Tibial artery (tissue), 4 donors: ENCODE measurements at regions not wholly inside any gene's neighbourhood (a gene's known extent, or its start where the extent isn't known, plus 50 kb on each side); places are given as distances from the start of the nearest gene placed in this dataset.

Experiments used
- DNase-seq, 2 donors: peaks; one replicate each; pipeline ENCODE4 v3.0.0-alpha.2; 2019
- H3K27ac ChIP-seq, 2 donors: fragments of 200-600 bp; sonication (generic) in 1 of 2; 1 replicate in 1 of 2; 2 replicates in 1 of 2; pipeline ENCODE4 v1.5.1; 2018 to 2019; ENCODE audit warnings: mild to moderate bottlenecking in 1 of 2
- H3K27me3 ChIP-seq, 2 donors: fragments of 200-600 bp; sonication (generic) in 1 of 2; one replicate each; pipeline versions ENCODE4 v1.5.1 to v1.6.0; 2016 to 2019
- H3K36me3 ChIP-seq, 3 donors: fragments of 200-600 bp; sonication (generic) in 2 of 3; one replicate each; pipeline ENCODE4 v1.5.1; 2016 to 2019; ENCODE audit warnings: mild to moderate bottlenecking in 2 of 3
- H3K4me1 ChIP-seq, 4 donors: fragments of 200-600 bp; sonication (generic) in 2 of 4; 1 replicate in 3 of 4; 2 replicates in 1 of 4; pipeline ENCODE4 v1.5.1; 2016 to 2019
- H3K4me3 ChIP-seq, 2 donors: fragments of 200-600 bp; sonication (generic) in 1 of 2; 1 replicate in 1 of 2; 2 replicates in 1 of 2; pipeline ENCODE4 v1.5.1; 2018 to 2019; ENCODE audit warnings: mild to moderate bottlenecking in 2 of 2
- H3K9me3 ChIP-seq, 3 donors: fragments of 200-600 bp; sonication (generic) in 1 of 3; one replicate each; pipeline ENCODE4 v1.5.1; 2016 to 2019
- CTCF ChIP-seq, 2 experiments: fragments of 200-600 bp in 1 of 2; fragments of 450-650 bp in 1 of 2; IDR thresholded peaks; one replicate each; pipeline ENCODE4 v1.5.1; 2017 to 2019; ENCODE audit warnings: antibody characterized with exemption in 2 of 2, mild to moderate bottlenecking in 1 of 2, moderate library complexity in 1 of 2
- intact Hi-C: fragments of 100-400 bp; cut with DNase I; formaldehyde crosslinking; loops from one replicate; pipeline ENCODE4 v1.15.0; 2023; ENCODE audit warnings: low total_unique reads

GRCh38 chr13:88154001-88154400, 482.8 kb downstream of the SLITRK5 start:
- Histone ChIP-seq H3K4me3 (no peak overlapping the region), H3K4me1 (no peaks in the 10 kb centered on the region), H3K36me3 (no peaks in the 10 kb centered on the region), H3K9me3 (no peaks in the 10 kb centered on the region), H3K27me3 (no peaks in the 10 kb centered on the region), H3K27ac (no peak overlapping the region)
- no peak for DNase-seq
- intact Hi-C loops: no loop called here
- TF ChIP-seq CTCF (IDR thresholded peaks at IDR 0.05): no peak

DNA sequence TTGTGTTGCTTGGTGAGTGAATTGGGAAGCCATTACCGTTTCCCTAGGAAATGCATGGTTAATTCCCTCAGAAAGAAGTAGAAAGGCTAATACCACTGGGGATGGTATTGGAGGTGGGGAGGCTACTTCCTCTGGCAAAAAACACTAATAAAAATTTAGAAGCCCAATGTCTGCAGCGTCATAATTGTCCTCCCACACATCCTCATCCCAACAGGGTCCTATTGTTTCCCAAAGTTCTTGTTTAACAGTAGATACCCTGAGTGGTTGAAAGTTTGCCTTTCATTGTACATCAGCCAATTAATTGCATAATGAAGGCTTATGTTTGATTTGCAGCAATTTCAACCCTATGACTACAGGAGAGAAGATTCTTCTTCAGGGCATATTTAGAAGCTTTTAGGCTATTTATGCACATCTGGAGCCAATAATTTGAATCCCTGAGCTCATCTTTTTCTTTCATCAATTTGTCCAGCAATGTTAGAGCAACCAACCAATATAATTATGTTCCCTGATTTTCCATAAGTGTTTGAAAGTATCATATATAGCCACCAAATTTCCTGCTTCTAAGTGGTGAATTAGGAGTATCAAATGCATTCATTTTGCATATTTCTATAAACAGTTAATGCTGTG, 491.0 kb downstream of the SLITRK5 start:
- no peaks in the 10 kb centered on the region for H3K4me1 ChIP-seq
- no peak overlapping the region for H3K27ac ChIP-seq
- no peak overlapping the region for H3K4me3 ChIP-seq
- DNase-seq: no peak
- no peaks in the 10 kb centered on the region for H3K36me3 ChIP-seq
- H3K9me3 ChIP-seq: no peaks in the 10 kb centered on the region
- no peaks in the 10 kb centered on the region for H3K27me3 ChIP-seq
- intact Hi-C loops: no loop called here
- TF ChIP-seq CTCF (IDR thresholded peaks at IDR 0.05): no peak

GRCh38 chr13:88176231-88176630, 505.1 kb downstream of the SLITRK5 start:
- TF ChIP-seq CTCF (IDR thresholded peaks at IDR 0.05): no peak
- H3K27me3 ChIP-seq: no peaks in the 10 kb centered on the region
- intact Hi-C loops: no loop called here
- H3K4me1 ChIP-seq: no peaks in the 10 kb centered on the region
- no peaks in the 10 kb centered on the region for H3K36me3 ChIP-seq
- H3K4me3 ChIP-seq: no peak overlapping the region
- no peak for DNase-seq
- H3K27ac ChIP-seq: no peak overlapping the region
- no peaks in the 10 kb centered on the region for H3K9me3 ChIP-seq

GRCh38 chr13:88183440-88183839, 512.3 kb downstream of the SLITRK5 start:
- intact Hi-C loops: no loop called here
- no peak for TF ChIP-seq CTCF (IDR thresholded peaks at IDR 0.05)
- Histone ChIP-seq H3K27me3 (no peaks in the 10 kb centered on the region), H3K4me1 (no peaks in the 10 kb centered on the region), H3K9me3 (no peaks in the 10 kb centered on the region), H3K4me3 (no peak overlapping the region), H3K36me3 (no peaks in the 10 kb centered on the region), H3K27ac (no peak overlapping the region)
- DNase-seq: no peak

DNA sequence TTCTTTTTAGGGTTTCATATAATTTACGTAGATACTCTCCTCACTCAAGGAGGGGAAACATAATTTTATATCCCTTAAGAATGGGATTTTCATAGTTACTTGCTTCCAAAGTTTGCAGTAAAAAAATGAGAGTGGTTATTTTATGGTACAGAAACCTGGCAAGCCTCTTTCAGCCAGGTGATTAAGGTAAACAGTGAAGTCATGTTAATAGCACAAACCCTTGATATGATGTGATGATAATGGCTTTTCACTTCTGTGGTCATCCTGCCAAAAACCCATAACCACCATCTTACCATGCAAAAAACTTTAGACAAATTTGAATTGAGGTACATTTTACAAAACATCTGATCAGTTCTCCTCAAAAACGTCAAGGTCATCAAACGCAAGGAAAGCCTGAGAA, 517.8 kb downstream of the SLITRK5 start:
- Histone ChIP-seq H3K27me3 (no peaks in the 10 kb centered on the region), H3K27ac (no peak overlapping the region), H3K9me3 (no peaks in the 10 kb centered on the region), H3K4me3 (no peak overlapping the region), H3K4me1 (no peaks in the 10 kb centered on the region), H3K36me3 (no peaks in the 10 kb centered on the region)
- DNase-seq: no peak
- no peak for TF ChIP-seq CTCF (IDR thresholded peaks at IDR 0.05)
- intact Hi-C loops: no loop called here

- H3K9me3 ChIP-seq: no peaks in the 10 kb centered on the region
- H3K4me1 ChIP-seq: no peaks in the 10 kb centered on the region
- no peak overlapping the region for H3K27ac ChIP-seq
- no peak for DNase-seq
- no peaks in the 10 kb centered on the region for H3K27me3 ChIP-seq
- H3K36me3 ChIP-seq: no peaks in the 10 kb centered on the region
- no peak for TF ChIP-seq CTCF (IDR thresholded peaks at IDR 0.05)
- no peak overlapping the region for H3K4me3 ChIP-seq
- intact Hi-C loops: no loop called here
Measured at GRCh38 chr13:88189728-88190127, 518.6 kb downstream of the SLITRK5 start.
